Glutamatergic neuron (in vitro differentiated cells): ENCODE measurements at regions not wholly inside any gene's neighbourhood (a gene's known extent, or its start where the extent isn't known, plus 50 kb on each side); places are given as distances from the start of the nearest gene placed in this dataset.

Source experiments
- DNase-seq: peaks from one replicate; pipeline ENCODE4 v3.0.0; 2022
- H3K27ac Mint-ChIP-seq: one replicate; pipeline ENCODE4 v1.8.0; 2020; ENCODE audit warnings: mild to moderate bottlenecking, mixed read lengths, inconsistent platforms; ENCODE audit not compliant: unreplicated experiment
- H3K27me3 Mint-ChIP-seq: one replicate; pipeline ENCODE4 v1.8.0; 2020; ENCODE audit warnings: mild to moderate bottlenecking, moderate library complexity, mixed read lengths, inconsistent platforms; ENCODE audit not compliant: unreplicated experiment
- H3K36me3 Mint-ChIP-seq: one replicate; pipeline ENCODE4 v1.8.0; 2020; ENCODE audit warnings: mild to moderate bottlenecking, mixed read lengths, inconsistent platforms; ENCODE audit not compliant: unreplicated experiment
- H3K4me1 Mint-ChIP-seq: one replicate; pipeline ENCODE4 v1.8.0; 2020; ENCODE audit warnings: mild to moderate bottlenecking, low read depth, mixed read lengths, inconsistent platforms; ENCODE audit not compliant: unreplicated experiment
- H3K4me3 Mint-ChIP-seq: one replicate; pipeline ENCODE4 v1.8.0; 2020; ENCODE audit warnings: mild to moderate bottlenecking, mixed read lengths, inconsistent platforms; ENCODE audit not compliant: unreplicated experiment
- H3K9me3 Mint-ChIP-seq: one replicate; pipeline ENCODE4 v1.8.0; 2020; ENCODE audit warnings: mild to moderate bottlenecking, moderate library complexity, mixed read lengths, inconsistent platforms; ENCODE audit not compliant: unreplicated experiment
- CTCF ChIP-seq: fragments of 200-600 bp; sonication (generic); IDR thresholded peaks from one replicate; pipeline ENCODE4 v1.5.0; 2021; ENCODE audit not compliant: partially characterized antibody, unreplicated experiment

- Mint-ChIP-seq H3K27me3 (no peaks in the 10 kb centered on the region), H3K36me3 (no peaks in the 10 kb centered on the region), H3K4me1 (no peaks in the 10 kb centered on the region), H3K9me3 (no peaks in the 10 kb centered on the region), H3K4me3 (no peak overlapping the region), H3K27ac (no peak overlapping the region)
- TF ChIP-seq CTCF: no peak
- no peak for DNase-seq
Observed at GRCh38 chr13:85997587-85997986, 198.4 kb upstream of the SLITRK6 start.

GRCh38 chr13:85995788-85996418, 196.7 kb upstream of the SLITRK6 start:
- Mint-ChIP-seq H3K27me3 (no peaks in the 10 kb centered on the region), H3K4me1 (no peaks in the 10 kb centered on the region), H3K27ac (no peak overlapping the region), H3K36me3 (no peaks in the 10 kb centered on the region), H3K9me3 (no peaks in the 10 kb centered on the region), H3K4me3 (no peak overlapping the region)
- TF ChIP-seq CTCF: no peak
- DNase-seq: no peak

GRCh38 chr13:85993567-85993966, 194.3 kb upstream of the SLITRK6 start:
- no peak for TF ChIP-seq CTCF
- H3K27me3 Mint-ChIP-seq: no peaks in the 10 kb centered on the region
- peaks cover 3% of the 10 kb centered on the region for H3K9me3 Mint-ChIP-seq
- DNase-seq: no peak
- H3K36me3 Mint-ChIP-seq: no peaks in the 10 kb centered on the region
- no peak overlapping the region for H3K27ac Mint-ChIP-seq
- no peak overlapping the region for H3K4me3 Mint-ChIP-seq
- H3K4me1 Mint-ChIP-seq: no peaks in the 10 kb centered on the region

GRCh38 chr13:85990397-85990796, 191.2 kb upstream of the SLITRK6 start:
- Mint-ChIP-seq H3K27me3 (no peaks in the 10 kb centered on the region), H3K36me3 (no peaks in the 10 kb centered on the region)

More at GRCh38 chr13:85990397-85990796, 191.2 kb upstream of the SLITRK6 start:
- no peak for TF ChIP-seq CTCF
- no peak for DNase-seq
- H3K27ac Mint-ChIP-seq: no peak overlapping the region
- H3K9me3 Mint-ChIP-seq: peaks cover 3% of the 10 kb centered on the region
- H3K4me3 Mint-ChIP-seq: no peak overlapping the region
- H3K4me1 Mint-ChIP-seq: no peaks in the 10 kb centered on the region
